GM12878 (cell line): ENCODE measurements at regions not wholly inside any gene's neighbourhood (a gene's known extent, or its start where the extent isn't known, plus 50 kb on each side); places are given as distances from the start of the nearest gene placed in this dataset.

Experiments
- ATAC-seq: fragments of 200-7000 bp; cut with Tn5 transposase; 3 replicates; pipeline ENCODE4 v1.9.1; 2020; ENCODE audit warnings: mild to moderate bottlenecking, moderate library complexity
- BruUV-seq: library from RNA; stranded (reverse); fragments of 400-500 nt; replicated peaks from 2 replicates; lab custom pipeline; 2021; lab: Mats Ljungman, UMichigan
- CTCF ChIA-PET: fragments of 300-600 bp; sonication (Branson Sonifier 250); formaldehyde crosslinking; extraction: SDS; loops from one replicate; lab custom pipeline; 2021; ENCODE audit warnings: inconsistent platforms; lab: Yijun Ruan, JAX
- POLR2A ChIA-PET: fragments of 350-600 bp; formaldehyde crosslinking; extraction: SDS; loops from one replicate; lab custom pipeline; 2021; ENCODE audit warnings: inconsistent platforms; lab: Charles Lee
- RAD21 ChIA-PET: fragments of 300-600 bp; sonication (Branson Sonifier 250); formaldehyde crosslinking; loops from one replicate; lab custom pipeline; 2023; ENCODE audit warnings: antibody characterized with exemption; ENCODE audit not compliant: unreplicated experiment; lab: Charles Lee
- SMC1A ChIA-PET: fragments of 300-600 bp; sonication (Branson Sonifier 250); formaldehyde crosslinking; loops from one replicate; lab custom pipeline; 2023; ENCODE audit not compliant: unreplicated experiment, uncharacterized antibody; lab: Charles Lee
- DNase-seq: peaks from one replicate; pipeline ENCODE4 v3.0.0-alpha.2; 2011; ENCODE audit warnings: low read depth, low spot score
- FAIRE-seq: peaks from 3 replicates; lab custom pipeline; 2011; peaks lifted over from hg19 to GRCh38; lab: Jason Lieb, UNC
- H2AFZ ChIP-seq: 2 replicates; pipeline ENCODE4 v1.6.0; 2011; ENCODE audit warnings: low read depth, low read length, control low read depth; ENCODE audit not compliant: control insufficient read depth
- H3K27ac ChIP-seq: 2 replicates; pipeline ENCODE4 v1.5.1; 2011; ENCODE audit warnings: control low read depth; ENCODE audit not compliant: control insufficient read depth, insufficient read depth
- H3K27me3 ChIP-seq, 2 experiments: replicated peaks in 1 of 2; 2 replicates each; pipeline versions ENCODE4 v1.6.0 to v1.6.1; 2011; ENCODE audit warnings: low read length in 1 of 2; ENCODE audit not compliant: control insufficient read depth in 2 of 2, insufficient read depth in 2 of 2
- H3K36me3 ChIP-seq, 2 experiments: 2 replicates each; pipeline ENCODE4 v1.5.1; 2011; ENCODE audit warnings: low read length in 1 of 2; ENCODE audit not compliant: control insufficient read depth in 2 of 2, insufficient read depth in 2 of 2
- H3K4me1 ChIP-seq: 2 replicates; pipeline ENCODE4 v1.6.1; 2011; ENCODE audit warnings: mild to moderate bottlenecking, low read length, moderate library complexity, mixed read lengths; ENCODE audit not compliant: control insufficient read depth, insufficient read depth
- H3K4me2 ChIP-seq: 2 replicates; pipeline ENCODE4 v1.6.0; 2011; ENCODE audit warnings: control low read depth; ENCODE audit not compliant: control insufficient read depth, insufficient read depth
- H3K4me3 ChIP-seq: fragments of 200-600 bp; sonication (generic); 2 replicates; pipeline ENCODE4 v1.5.1; 2016
- H3K79me2 ChIP-seq: 2 replicates; pipeline ENCODE4 v1.6.0; 2011; ENCODE audit warnings: low read length; ENCODE audit not compliant: control insufficient read depth, insufficient read depth
- H3K9ac ChIP-seq: 2 replicates; pipeline ENCODE4 v1.8.0; 2011; ENCODE audit warnings: low read length, control low read depth, mixed read lengths; ENCODE audit not compliant: control insufficient read depth, insufficient read depth
- H3K9me3 ChIP-seq: replicated peaks from 3 replicates; pipeline ENCODE4 v1.5.1; 2011; ENCODE audit warnings: mild to moderate bottlenecking, low read length; ENCODE audit not compliant: control insufficient read depth, insufficient read depth
- H4K20me1 ChIP-seq: 2 replicates; pipeline ENCODE4 v1.6.0; 2011; ENCODE audit not compliant: control insufficient read depth, insufficient read depth
- ATF3 ChIP-seq: IDR thresholded peaks from 2 replicates; pipeline ENCODE4 v1.6.1; 2011; ENCODE audit warnings: low read depth, mild to moderate bottlenecking, low read length, moderate library complexity, borderline replicate concordance; ENCODE audit errors: extremely low read depth
- EED ChIP-seq: sonication (generic); IDR thresholded peaks from 2 replicates; pipeline ENCODE4 v1.6.1; 2016; ENCODE audit warnings: antibody characterized with exemption, low read depth
- GATAD2B ChIP-seq: fragments of 450-650 bp; conservative IDR thresholded peaks from 2 replicates; pipeline ENCODE4 v1.6.1; 2017; ENCODE audit warnings: low read depth, mild to moderate bottlenecking, moderate library complexity
- PML ChIP-seq: IDR thresholded peaks from 2 replicates; pipeline ENCODE4 v1.6.1; 2012; ENCODE audit warnings: low read length, inconsistent platforms
- RAD51 ChIP-seq: fragments of 450-650 bp; IDR thresholded peaks from 2 replicates; pipeline ENCODE4 v1.6.1; 2016; ENCODE audit warnings: moderate library complexity, mild to moderate bottlenecking, inconsistent platforms
- SPI1 ChIP-seq: IDR thresholded peaks from 2 replicates; pipeline ENCODE4 v1.6.1; 2011; ENCODE audit warnings: low read depth, mild to moderate bottlenecking, low read length, moderate library complexity, borderline replicate concordance; ENCODE audit not compliant: insufficient read depth
- SUPT20H ChIP-seq: IDR thresholded peaks from 2 replicates; pipeline ENCODE4 v1.6.1; 2011; ENCODE audit warnings: low read depth, mild to moderate bottlenecking, low read length, moderate library complexity, borderline replicate concordance; ENCODE audit not compliant: control insufficient read depth
- TARDBP ChIP-seq: IDR thresholded peaks from 2 replicates; pipeline ENCODE4 v1.6.1; 2016; ENCODE audit warnings: borderline replicate concordance
- WRNIP1 ChIP-seq: IDR thresholded peaks from 2 replicates; pipeline ENCODE4 v1.6.1; 2011; ENCODE audit warnings: low read depth, low read length, improper control_type of control experiment, borderline replicate concordance
- ZNF274 ChIP-seq: IDR thresholded peaks from one replicate; pipeline ENCODE4 v1.8.0; 2011; ENCODE audit not compliant: insufficient read length, insufficient read depth
- ZNF622 ChIP-seq: fragments of 450-650 bp; IDR thresholded peaks from 2 replicates; pipeline ENCODE4 v1.6.1; 2017; ENCODE audit warnings: mild to moderate bottlenecking, inconsistent platforms
- WGBS: methylation state at CpG from one replicate; pipeline ENCODE4 v1.1.6; 2016; ENCODE audit warnings: low lambda C conversion rate; ENCODE audit not compliant: insufficient replicate concordance, insufficient coverage; ENCODE audit errors: missing lambda C conversion rate; 5-methylcytosine and 5-hydroxymethylcytosine counted together
- in situ Hi-C: fragments of 300-500 bp; cut with MboI; formaldehyde crosslinking; loops from 9 replicates; pipeline ENCODE4 v1.14.3; 2018; ENCODE audit warnings: mixed read lengths
- intact Hi-C: fragments of 100-400 bp; cut with micrococcal nuclease; formaldehyde crosslinking; loops from one replicate; pipeline ENCODE4 v1.14.2; 2022; ENCODE audit not compliant: unreplicated experiment
- TF ChIP-seq, protein P1 (sequence below): IDR thresholded peaks from 2 replicates; pipeline ENCODE4 v1.6.1; 2012; ENCODE audit warnings: low read depth, low read length, improper control_type of control experiment
- TF ChIP-seq, protein P2 (sequence below): fragments of 450-650 bp; IDR thresholded peaks from 2 replicates; pipeline ENCODE4 v1.6.1; 2018; ENCODE audit warnings: borderline replicate concordance, mild to moderate bottlenecking; ENCODE audit not compliant: partially characterized antibody

- TF ChIP-seq EED: no peak
Measured at GRCh38 chr2:228709788-228710371, 528.4 kb upstream of the SPHKAP start (continued).

- FAIRE-seq: no peak
- Histone ChIP-seq H3K27ac (no peak overlapping the region), H3K79me2 (no peaks in the 10 kb centered on the region), H3K9me3 (no peaks in the 10 kb centered on the region), H3K4me3 (no peak overlapping the region), H4K20me1 (no peaks in the 10 kb centered on the region), H3K27me3 (no peaks in the 10 kb centered on the region), H3K4me1 (no peaks in the 10 kb centered on the region), H2AFZ (no peak overlapping the region), H3K4me2 (no peak overlapping the region), H3K36me3 (no peaks in the 10 kb centered on the region), H3K9ac (no peak overlapping the region)
- in situ Hi-C loops (no loop called here), intact Hi-C loops (no loop called here)
- 16% methylated on average over 3 of the region's 3 CpGs for WGBS
- RAD21 ChIA-PET: no interaction called here
- BruUV-seq: no TSS peak
- CTCF ChIA-PET: no interaction called here
- no peak for DNase-seq
- SMC1A ChIA-PET: no interaction called here
- POLR2A ChIA-PET: no interaction called here
- no peak for TF ChIP-seq ATF3
- TF ChIP-seq SPI1: peak; percentile 72
- no peak for ATAC-seq
Measured at GRCh38 chr2:228707846-228708245, 526.4 kb upstream of the SPHKAP start.

DNA sequence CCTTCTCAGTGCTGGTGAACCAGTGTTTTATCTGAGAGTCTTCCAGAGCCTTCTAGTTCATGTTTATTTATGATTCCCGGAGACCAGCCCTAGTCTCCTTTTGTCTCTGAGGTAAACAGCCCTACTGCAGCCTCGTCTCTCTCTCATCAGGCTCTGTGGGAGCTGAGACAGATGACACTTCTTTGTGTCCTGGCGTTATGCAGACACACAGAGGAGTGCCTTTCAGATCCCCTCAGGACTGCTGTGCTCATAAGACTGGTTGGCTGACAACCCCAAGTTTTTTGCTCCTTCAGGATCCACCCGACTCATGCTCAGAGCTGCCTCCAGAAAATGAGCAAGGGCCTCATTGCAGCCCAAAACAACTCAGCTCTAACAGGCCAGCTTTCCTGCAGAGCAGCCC lies 523.8 kb upstream of the SPHKAP start:
- no peak overlapping the region for H3K27ac ChIP-seq
- no TSS peak for BruUV-seq
- H3K36me3 ChIP-seq: no peaks in the 10 kb centered on the region
- SMC1A ChIA-PET: no interaction called here
- FAIRE-seq (no peak), ATAC-seq (no peak), DNase-seq (no peak)
- H2AFZ ChIP-seq: no peak overlapping the region
- CTCF ChIA-PET: no interaction called here
- no peak overlapping the region for H3K4me3 ChIP-seq
- in situ Hi-C loops: no loop called here
- H4K20me1 ChIP-seq: no peaks in the 10 kb centered on the region
- intact Hi-C loops: no loop called here
- H3K4me2 ChIP-seq: no peak overlapping the region
- no peaks in the 10 kb centered on the region for H3K27me3 ChIP-seq
- no peaks in the 10 kb centered on the region for H3K79me2 ChIP-seq
- POLR2A ChIA-PET: no interaction called here
- no peaks in the 10 kb centered on the region for H3K9me3 ChIP-seq
- RAD21 ChIA-PET: no interaction called here
- 6% methylated on average over 4 of the region's 4 CpGs for WGBS
- H3K4me1 ChIP-seq: no peaks in the 10 kb centered on the region
- no peak overlapping the region for H3K9ac ChIP-seq
- TF ChIP-seq TARDBP: no peak
- no peak for TF ChIP-seq ZNF622
- TF ChIP-seq RAD51: no peak
- TF ChIP-seq, protein P1, sequence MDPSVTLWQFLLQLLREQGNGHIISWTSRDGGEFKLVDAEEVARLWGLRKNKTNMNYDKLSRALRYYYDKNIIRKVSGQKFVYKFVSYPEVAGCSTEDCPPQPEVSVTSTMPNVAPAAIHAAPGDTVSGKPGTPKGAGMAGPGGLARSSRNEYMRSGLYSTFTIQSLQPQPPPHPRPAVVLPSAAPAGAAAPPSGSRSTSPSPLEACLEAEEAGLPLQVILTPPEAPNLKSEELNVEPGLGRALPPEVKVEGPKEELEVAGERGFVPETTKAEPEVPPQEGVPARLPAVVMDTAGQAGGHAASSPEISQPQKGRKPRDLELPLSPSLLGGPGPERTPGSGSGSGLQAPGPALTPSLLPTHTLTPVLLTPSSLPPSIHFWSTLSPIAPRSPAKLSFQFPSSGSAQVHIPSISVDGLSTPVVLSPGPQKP: no peak
- no peak for TF ChIP-seq SUPT20H
- TF ChIP-seq WRNIP1: no peak
- TF ChIP-seq, protein P2, sequence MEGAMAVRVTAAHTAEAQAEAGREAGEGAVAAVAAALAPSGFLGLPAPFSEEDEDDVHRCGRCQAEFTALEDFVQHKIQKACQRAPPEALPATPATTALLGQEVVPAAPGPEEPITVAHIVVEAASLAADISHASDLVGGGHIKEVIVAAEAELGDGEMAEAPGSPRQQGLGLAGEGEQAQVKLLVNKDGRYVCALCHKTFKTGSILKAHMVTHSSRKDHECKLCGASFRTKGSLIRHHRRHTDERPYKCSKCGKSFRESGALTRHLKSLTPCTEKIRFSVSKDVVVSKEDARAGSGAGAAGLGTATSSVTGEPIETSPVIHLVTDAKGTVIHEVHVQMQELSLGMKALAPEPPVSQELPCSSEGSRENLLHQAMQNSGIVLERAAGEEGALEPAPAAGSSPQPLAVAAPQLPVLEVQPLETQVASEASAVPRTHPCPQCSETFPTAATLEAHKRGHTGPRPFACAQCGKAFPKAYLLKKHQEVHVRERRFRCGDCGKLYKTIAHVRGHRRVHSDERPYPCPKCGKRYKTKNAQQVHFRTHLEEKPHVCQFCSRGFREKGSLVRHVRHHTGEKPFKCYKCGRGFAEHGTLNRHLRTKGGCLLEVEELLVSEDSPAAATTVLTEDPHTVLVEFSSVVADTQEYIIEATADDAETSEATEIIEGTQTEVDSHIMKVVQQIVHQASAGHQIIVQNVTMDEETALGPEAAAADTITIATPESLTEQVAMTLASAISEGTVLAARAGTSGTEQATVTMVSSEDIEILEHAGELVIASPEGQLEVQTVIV: no peak
- TF ChIP-seq ZNF274: no peak
- TF ChIP-seq PML: no peak
- TF ChIP-seq GATAD2B: no peak
